Uterus (tissue), 3 donors: ENCODE measurements at regions not wholly inside any gene's neighbourhood (a gene's known extent, or its start where the extent isn't known, plus 50 kb on each side); places are given as distances from the start of the nearest gene placed in this dataset.

Experiments
- DNase-seq, 2 donors: peaks; one replicate each; pipeline ENCODE4 v3.0.0-alpha.2; 2019 to 2020
- H3K27ac ChIP-seq, 2 donors: fragments of 200-600 bp; sonication (generic); 1 replicate in 1 of 2; 2 replicates in 1 of 2; pipeline ENCODE4 v1.5.1; 2016 to 2018
- H3K27me3 ChIP-seq, 2 donors: fragments of 200-600 bp; sonication (generic); one replicate each; pipeline ENCODE4 v1.5.1; 2018 to 2019; ENCODE audit warnings: control low read depth in 1 of 2
- H3K36me3 ChIP-seq, 2 donors: fragments of 200-600 bp; sonication (generic); one replicate each; pipeline ENCODE4 v1.5.1; 2019; ENCODE audit warnings: control low read depth in 1 of 2
- H3K4me1 ChIP-seq, 2 donors: fragments of 200-600 bp; sonication (generic); one replicate each; pipeline ENCODE4 v1.5.1; 2018 to 2019; ENCODE audit warnings: control low read depth in 1 of 2
- H3K4me3 ChIP-seq, 2 donors: fragments of 200-600 bp; sonication (generic); 1 replicate in 1 of 2; 2 replicates in 1 of 2; pipeline ENCODE4 v1.5.1; 2018 to 2019; ENCODE audit warnings: mild to moderate bottlenecking in 1 of 2
- H3K9me3 ChIP-seq, 2 donors: fragments of 200-600 bp; sonication (generic); one replicate each; pipeline ENCODE4 v1.5.1; 2019; ENCODE audit warnings: control low read depth in 1 of 2
- CTCF ChIP-seq, 4 experiments: fragments of 200-600 bp in 2 of 4; fragments of 450-650 bp in 2 of 4; sonication (generic) in 2 of 4; IDR thresholded peaks; one replicate each; pipeline ENCODE4 v1.5.1; 2016 to 2019; ENCODE audit warnings: antibody characterized with exemption in 4 of 4, mild to moderate bottlenecking in 2 of 4, moderate library complexity in 1 of 4
- POLR2A ChIP-seq, 2 donors: fragments of 450-650 bp; IDR thresholded peaks; one replicate each; pipeline ENCODE4 v1.6.1; 2016; ENCODE audit warnings: antibody characterized with exemption in 2 of 2, mild to moderate bottlenecking in 1 of 2, moderate library complexity in 1 of 2
- intact Hi-C: fragments of 100-400 bp; cut with DNase I; formaldehyde crosslinking; loops from one replicate; pipeline ENCODE4 v1.15.1; 2023; ENCODE audit warnings: low total_unique reads
- donor health status: DM: yes; HTN: yes; CAD: no.

GRCh38 chr10:118957966-118958365 is 71.5 kb upstream of the NANOS1 start:
- Histone ChIP-seq H3K36me3 (no peaks in the 10 kb centered on the region), H3K4me1 (no peaks in the 10 kb centered on the region), H3K27me3 (no peaks in the 10 kb centered on the region), H3K27ac (no peak overlapping the region), H3K4me3 (no peak overlapping the region), H3K9me3 (no peaks in the 10 kb centered on the region)
- TF ChIP-seq POLR2A (IDR thresholded peaks at IDR 0.05) (no peak), CTCF (IDR thresholded peaks at IDR 0.05) (no peak)
- DNase-seq = no peak
- intact Hi-C loops = no loop called here

GRCh38 chr10:118958559-118958958 is 71.0 kb upstream of the NANOS1 start:
- H3K9me3 ChIP-seq = no peaks in the 10 kb centered on the region
- H3K36me3 ChIP-seq = no peaks in the 10 kb centered on the region
- no peak overlapping the region for H3K4me3 ChIP-seq
- H3K27ac ChIP-seq = no peak overlapping the region
- intact Hi-C loops = no loop called here
- H3K27me3 ChIP-seq = no peaks in the 10 kb centered on the region
- DNase-seq = no peak
- no peaks in the 10 kb centered on the region for H3K4me1 ChIP-seq
- no peak for TF ChIP-seq POLR2A (IDR thresholded peaks at IDR 0.05)
- TF ChIP-seq CTCF (IDR thresholded peaks at IDR 0.05) = no peak

GRCh38 chr10:118958984-118959925 is 70.3 kb upstream of the NANOS1 start:
- Histone ChIP-seq H3K36me3 (no peaks in the 10 kb centered on the region), H3K27ac (peak overlapping the region in 1 of 2 donors; percentile 19), H3K27me3 (no peaks in the 10 kb centered on the region), H3K4me1 (no peaks in the 10 kb centered on the region), H3K4me3 (no peak overlapping the region), H3K9me3 (no peaks in the 10 kb centered on the region)
- peak; percentile 37 to 38 for DNase-seq
- no peak for TF ChIP-seq POLR2A (IDR thresholded peaks at IDR 0.05)
- TF ChIP-seq CTCF (IDR thresholded peaks at IDR 0.05) = no peak
- intact Hi-C loops = no loop called here

- peak; percentile 19 to 65 for DNase-seq
- Histone ChIP-seq H3K4me1 (no peaks in the 10 kb centered on the region), H3K27me3 (no peaks in the 10 kb centered on the region), H3K36me3 (no peaks in the 10 kb centered on the region), H3K4me3 (no peak overlapping the region), H3K9me3 (no peaks in the 10 kb centered on the region), H3K27ac (no peak overlapping the region)
- no peak for TF ChIP-seq POLR2A (IDR thresholded peaks at IDR 0.05)
- TF ChIP-seq CTCF (IDR thresholded peaks at IDR 0.05) = no peak
- intact Hi-C loops = no loop called here
These were observed 69.1 kb upstream of the NANOS1 start for GRCh38 chr10:118960157-118961090.
